Stimulated activated naive CD4-positive, alpha-beta T cell (primary cell): ENCODE measurements at regions not wholly inside any gene's neighbourhood (a gene's known extent, or its start where the extent isn't known, plus 50 kb on each side); places are given as distances from the start of the nearest gene placed in this dataset.

Experiments used
- DNase-seq, 6 experiments: peaks; one replicate each; lab custom pipeline; 2025; lab: John Stamatoyannopoulos, UW

DNA sequence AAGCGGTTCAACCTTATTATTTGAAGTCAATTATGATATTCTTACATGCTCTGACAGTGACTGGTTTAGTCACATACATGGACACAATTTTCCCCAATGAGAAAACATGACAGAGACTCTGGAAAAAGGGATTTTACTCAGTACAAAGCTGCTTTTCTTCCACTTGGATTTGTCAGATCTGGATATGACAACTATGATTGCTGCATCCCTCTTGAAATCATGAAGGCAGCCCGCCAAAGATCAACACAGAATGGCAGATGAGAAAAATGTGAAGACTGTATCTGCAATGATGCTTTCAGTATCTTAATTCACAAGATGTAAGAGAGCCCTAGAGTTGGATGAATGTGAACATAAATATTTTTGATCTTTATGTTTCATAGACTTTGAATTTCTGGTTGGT, 439.6 kb downstream of the CDH8 start:
- no peak for DNase-seq

DNA sequence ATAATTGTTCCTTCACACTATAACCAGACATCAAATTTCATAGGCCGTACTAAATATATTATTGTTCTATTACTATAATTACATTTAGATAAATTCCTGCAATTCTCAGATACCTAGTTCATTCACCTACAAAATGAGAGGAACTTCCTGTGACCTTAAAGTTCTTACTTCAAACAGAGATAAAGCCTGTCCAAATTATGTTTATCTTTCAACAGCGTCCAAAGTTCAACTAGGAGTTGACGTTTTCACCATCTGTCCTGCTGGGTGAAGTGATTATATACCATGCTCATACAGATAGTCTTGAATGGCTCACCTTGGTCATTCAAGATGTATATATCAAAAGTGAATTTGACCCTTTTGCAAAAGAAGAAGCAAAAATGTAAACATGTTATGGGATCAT, 440.6 kb downstream of the CDH8 start:
- no peak for DNase-seq

DNA sequence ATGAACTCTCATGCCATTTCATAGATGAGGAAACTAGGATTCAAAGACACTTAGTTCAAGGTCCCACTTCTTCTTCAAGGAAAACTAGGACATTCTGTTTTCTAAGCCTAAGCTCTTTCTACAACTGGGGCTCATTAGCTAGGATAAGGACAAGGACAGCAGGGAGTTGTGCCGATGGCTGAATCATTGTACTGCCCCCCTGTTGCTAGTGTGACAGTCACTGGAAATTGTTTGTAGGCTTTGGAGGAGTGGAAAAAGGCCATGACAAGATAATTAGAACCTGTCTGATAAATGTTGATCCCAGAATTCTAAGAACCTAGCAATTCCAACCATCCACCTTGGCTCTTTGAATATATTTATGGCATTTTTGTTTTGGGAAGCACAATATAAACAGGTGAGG, 445.7 kb downstream of the CDH8 start:
- DNase-seq: no peak

GRCh38 chr16:61587526-61587925, 448.7 kb downstream of the CDH8 start:
- DNase-seq: no peak

DNA sequence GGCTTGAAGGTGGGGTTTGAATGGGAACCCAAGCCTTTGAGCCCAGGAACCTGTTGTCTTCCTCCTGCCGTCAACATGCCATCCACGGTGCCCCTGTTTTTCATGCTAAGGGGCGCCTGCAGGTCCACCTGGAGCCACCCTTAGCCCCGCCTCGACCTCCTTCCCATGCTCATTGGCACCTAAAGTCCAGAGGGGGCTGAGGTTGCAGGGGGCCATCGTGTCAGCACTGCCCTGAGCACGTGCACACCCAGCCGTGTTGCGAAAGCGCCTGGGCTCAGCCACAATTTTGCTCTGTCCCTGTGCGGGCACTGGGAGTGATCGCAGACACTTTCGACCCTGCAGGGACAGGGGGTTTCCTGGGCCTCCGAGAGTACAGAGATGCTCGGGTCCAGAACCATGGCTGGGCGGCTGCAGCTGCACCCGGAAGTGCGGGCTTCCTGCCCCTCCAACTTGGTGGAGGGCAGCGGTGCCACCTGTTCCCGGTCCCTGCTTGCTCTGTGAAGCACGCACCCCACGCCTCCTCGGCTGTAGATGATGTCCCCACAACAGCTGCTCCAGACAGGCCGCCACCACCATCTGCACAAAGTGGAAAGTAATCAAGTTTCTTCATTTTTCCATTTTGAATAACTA, 454.7 kb downstream of the CDH8 start:
- DNase-seq: no peak

- no peak for DNase-seq
Measured at GRCh38 chr16:61580579-61580978, 455.7 kb downstream of the CDH8 start.

- DNase-seq: no peak
Measured at GRCh38 chr16:61579195-61579594, 457.0 kb downstream of the CDH8 start.

- no peak for DNase-seq
Measured at GRCh38 chr16:61576476-61576875, 459.8 kb downstream of the CDH8 start.

DNA sequence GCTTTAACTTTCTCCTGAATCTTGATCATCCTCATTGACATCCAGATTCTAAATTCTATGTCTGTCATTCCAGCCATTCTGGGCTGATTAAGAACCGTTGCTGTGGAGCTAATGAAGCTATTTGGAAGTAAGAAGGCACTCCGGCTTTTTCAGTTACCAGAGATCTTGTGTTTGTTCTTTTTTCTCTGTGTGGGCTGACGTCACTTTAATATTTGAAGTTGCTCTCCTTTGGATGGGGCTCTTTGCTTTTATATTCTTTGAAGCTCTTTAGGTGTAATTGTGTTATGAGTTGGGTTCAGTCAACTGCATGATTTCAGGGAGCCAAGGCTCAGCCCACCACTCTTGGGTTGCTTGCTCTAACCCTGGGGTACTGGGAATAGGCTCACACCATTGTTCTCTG, 460.6 kb downstream of the CDH8 start:
- no peak for DNase-seq

DNA sequence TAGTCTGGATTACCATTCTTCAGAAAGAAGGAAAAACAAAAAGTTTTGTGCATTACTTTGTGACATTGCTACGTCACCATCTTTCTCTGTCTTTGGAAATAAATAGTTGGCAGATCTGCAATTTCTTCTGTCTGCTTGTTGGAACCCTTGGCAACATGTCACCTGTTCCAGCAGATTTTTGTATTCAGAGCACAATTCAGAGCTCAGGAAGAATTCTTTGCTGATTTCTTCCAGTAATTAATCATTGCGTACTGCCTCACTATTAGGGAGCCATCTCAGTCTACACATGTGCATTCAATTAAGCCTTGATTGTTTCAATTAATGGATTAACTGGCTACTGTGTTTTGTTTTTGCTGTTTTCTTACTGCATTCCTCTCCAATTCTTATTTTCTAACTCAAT, 467.2 kb downstream of the CDH8 start:
- no peak for DNase-seq

GRCh38 chr16:61564716-61565115, 471.5 kb downstream of the CDH8 start:
- no peak for DNase-seq

GRCh38 chr16:61555718-61556441, 480.4 kb downstream of the CDH8 start:
- DNase-seq: no peak

DNA sequence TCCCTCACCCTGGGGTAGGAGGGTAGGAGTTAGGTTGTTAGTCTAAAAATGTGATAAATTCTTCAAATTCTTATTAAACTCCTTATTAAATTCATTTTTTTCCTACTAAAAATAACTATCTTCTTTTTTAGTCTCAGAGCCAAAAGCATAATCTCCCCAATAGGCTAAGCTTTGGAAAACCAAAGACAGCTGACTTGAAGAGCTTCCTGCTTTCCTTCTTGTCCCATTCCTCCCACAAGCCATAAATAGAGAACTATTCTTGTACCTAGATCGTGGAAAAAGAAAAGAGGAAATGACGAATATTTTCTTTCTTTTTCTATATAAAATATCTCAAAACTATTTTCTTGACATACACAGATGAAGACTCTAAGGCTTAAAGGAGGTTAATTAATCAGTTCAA, 486.9 kb downstream of the CDH8 start:
- DNase-seq: no peak

DNA sequence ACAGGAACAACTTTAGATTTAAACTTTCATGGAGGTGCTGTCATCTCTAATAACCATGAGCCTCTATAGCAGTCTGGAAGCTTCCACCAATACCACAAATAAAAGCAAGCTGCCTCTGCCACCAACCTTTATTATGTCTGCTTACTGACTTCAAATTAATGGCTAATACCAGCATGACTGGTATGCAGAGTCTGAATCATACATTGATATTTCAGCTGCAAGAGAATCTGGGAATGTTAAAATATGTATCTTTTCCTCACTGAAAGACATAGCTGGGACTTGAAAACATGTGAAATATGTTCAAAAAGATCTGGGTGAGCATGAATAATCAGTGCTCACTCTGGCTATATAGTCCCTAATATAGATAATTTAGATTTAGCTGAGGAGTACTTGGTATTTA, 488.6 kb downstream of the CDH8 start:
- DNase-seq: no peak

DNA sequence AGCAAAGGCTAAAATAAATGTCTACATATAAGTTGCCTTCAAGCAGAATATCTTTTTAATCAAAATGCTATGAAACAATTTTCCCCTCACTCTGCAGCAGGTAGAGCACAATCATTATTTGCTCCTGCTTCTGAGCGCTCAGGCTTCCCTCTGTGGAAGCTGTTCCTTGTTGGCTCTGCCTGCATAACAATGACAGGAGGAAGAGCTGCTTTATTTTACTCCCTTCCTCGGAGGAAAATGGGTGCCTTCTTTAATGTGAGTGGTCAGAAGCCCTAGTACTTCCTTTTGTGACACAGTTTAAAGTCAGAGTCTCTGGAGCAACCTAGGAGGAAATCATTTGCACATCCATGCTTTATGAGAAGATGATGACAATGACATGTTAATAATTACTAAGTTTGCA, 492.1 kb downstream of the CDH8 start:
- no peak for DNase-seq

GRCh38 chr16:61540216-61540615, 496.0 kb downstream of the CDH8 start:
- DNase-seq: no peak

DNA sequence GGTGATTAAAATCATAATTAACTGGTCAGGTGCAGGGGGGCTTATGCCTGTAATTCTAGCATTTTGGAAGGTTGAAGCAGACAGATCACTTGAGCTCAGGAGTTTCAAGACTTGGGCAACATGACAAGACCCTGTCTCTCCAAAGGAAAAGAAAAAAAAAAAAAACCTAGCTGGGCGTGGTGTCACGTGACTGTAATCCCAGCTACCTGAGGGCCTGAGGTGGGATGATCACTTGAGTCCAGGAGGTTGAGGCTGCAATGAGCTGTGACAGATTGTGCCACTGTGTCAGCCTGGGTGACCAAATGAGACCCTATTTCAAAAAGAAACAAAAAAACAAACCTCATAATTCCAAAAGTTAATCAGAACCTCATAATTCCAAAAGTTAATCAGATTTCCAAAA, 505.5 kb downstream of the CDH8 start:
- no peak for DNase-seq

GRCh38 chr16:61500851-61501250, 535.4 kb downstream of the CDH8 start:
- no peak for DNase-seq

DNA sequence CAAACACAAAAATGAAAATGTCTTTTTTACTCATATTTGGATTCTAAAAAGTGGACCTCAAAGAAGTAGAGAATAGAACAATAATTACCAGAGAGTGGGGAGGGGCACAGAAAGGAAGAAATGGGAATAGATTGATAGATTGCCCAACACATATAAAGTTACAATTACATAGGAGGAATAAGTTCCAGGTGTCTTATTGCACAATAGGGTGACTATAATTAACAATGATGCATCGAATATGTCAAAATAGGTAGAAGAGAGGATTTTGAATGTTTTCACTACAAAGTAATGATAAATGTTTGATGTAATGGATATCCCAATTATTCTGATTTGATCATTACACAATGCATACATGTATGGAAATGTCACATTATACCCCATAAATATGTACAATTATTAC, 556.0 kb downstream of the CDH8 start:
- DNase-seq: no peak

DNA sequence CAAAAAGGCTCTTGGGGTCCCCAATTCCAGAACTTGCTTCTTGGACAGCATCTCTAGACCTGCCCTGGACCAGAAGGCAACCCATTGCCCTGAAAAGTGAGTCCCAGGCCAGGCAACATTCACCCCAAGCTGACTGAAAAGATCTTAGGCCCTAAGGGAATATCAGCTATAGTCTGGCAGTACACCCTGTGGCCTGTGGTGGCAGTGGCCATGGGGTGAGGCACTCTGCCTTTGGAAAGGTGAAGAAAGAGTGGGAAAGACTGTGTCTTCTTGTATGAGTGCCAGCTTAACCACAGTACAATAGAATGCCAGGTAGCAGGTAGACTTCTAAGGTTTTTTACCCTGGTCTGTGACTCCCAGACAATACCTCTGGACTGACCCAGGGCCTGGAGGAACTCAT, 564.5 kb downstream of the CDH8 start:
- DNase-seq: no peak

GRCh38 chr16:61471023-61471422, 565.2 kb downstream of the CDH8 start:
- no peak for DNase-seq

- no peak for DNase-seq
Measured at GRCh38 chr16:61465285-61465684, 571.0 kb downstream of the CDH8 start.

GRCh38 chr16:61460020-61460419, 576.2 kb downstream of the CDH8 start:
- DNase-seq: no peak

DNA sequence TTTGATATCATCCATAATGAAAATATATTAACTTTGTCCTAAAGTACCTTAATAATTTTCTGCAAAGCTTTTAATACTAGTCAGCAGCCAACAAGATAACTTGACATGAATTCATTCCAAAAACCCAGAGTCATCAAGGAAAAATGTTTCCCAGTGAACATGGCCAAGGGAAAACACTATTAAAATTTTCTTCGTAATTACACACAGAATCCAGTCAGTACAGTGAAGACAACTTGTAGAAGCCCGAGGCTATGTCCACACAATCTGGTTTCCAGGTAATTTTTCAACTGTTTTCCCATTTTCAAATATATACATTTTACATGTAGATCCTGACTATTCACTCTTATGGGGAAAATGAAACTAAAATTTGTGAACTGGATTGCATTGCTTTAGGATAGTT, 600.9 kb downstream of the CDH8 start:
- DNase-seq: no peak
